A673 (cell line): ENCODE measurements at regions not wholly inside any gene's neighbourhood (a gene's known extent, or its start where the extent isn't known, plus 50 kb on each side); places are given as distances from the start of the nearest gene placed in this dataset.

ENCODE experiments used
- CTCF ChIP-seq: fragments of 300-800, 200-600 bp; sonication (generic); conservative IDR thresholded peaks from 2 replicates; pipeline ENCODE4 v1.5.1; 2017; ENCODE audit warnings: low read depth, mild to moderate bottlenecking, antibody characterized with exemption, low read length, moderate library complexity, mixed read lengths
- EZH2 ChIP-seq: fragments of 200-600 bp; sonication (generic); IDR thresholded peaks from 2 replicates; pipeline ENCODE4 v1.6.1; 2017; ENCODE audit warnings: borderline replicate concordance, low read depth, mild to moderate bottlenecking, mixed read lengths, antibody characterized with exemption, low read length; ENCODE audit not compliant: poor library complexity, severe bottlenecking

DNA sequence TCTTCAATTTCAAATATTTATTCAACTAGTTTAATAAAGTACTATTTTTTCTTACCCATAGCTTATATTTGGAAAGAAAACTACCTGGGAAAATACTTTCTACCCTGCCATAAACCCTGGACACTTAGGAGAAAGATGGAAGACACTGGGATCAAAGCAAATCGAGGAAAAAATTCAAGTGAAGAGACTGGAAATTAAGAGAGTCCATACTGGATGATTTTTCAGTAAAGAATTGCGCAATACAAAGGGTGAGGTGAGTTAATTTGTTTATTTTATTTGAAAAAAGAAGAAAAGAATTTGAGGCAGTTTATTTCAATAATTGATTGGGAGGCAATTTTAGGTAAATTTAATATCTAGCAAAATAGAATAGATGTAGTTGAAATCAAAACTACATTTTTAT is 331.8 kb upstream of the ITGA1 start:
- TF ChIP-seq CTCF = no peak
- no peak for TF ChIP-seq EZH2
